GM21381 (cell line): ENCODE measurements at regions not wholly inside any gene's neighbourhood (a gene's known extent, or its start where the extent isn't known, plus 50 kb on each side); places are given as distances from the start of the nearest gene placed in this dataset.
"Not testable (repeated sequence)": the region's sequence is repeated elsewhere in the genome, so short reads cannot be mapped to it uniquely, and the experiment has no call there.

Experiments used
- ATAC-seq: cut with Tn5 transposase; IDR thresholded peaks from one replicate; pipeline ENCODE4 v1.9.1; 2021; ENCODE audit warnings: mild to moderate bottlenecking, moderate library complexity; ENCODE audit not compliant: unreplicated experiment

GRCh38 chr1:219038398-219038797, 135.3 kb upstream of the LYPLAL1 start:
- ATAC-seq = no peak

- no peak for ATAC-seq
Observed at GRCh38 chr1:219039017-219039681, 134.5 kb upstream of the LYPLAL1 start.

- no peak for ATAC-seq
Observed at GRCh38 chr1:219039682-219040154, 134.0 kb upstream of the LYPLAL1 start.

GRCh38 chr1:219040291-219040690, 133.4 kb upstream of the LYPLAL1 start:
- no peak for ATAC-seq

- no peak for ATAC-seq
Observed at GRCh38 chr1:219041141-219041540, 132.5 kb upstream of the LYPLAL1 start.

DNA sequence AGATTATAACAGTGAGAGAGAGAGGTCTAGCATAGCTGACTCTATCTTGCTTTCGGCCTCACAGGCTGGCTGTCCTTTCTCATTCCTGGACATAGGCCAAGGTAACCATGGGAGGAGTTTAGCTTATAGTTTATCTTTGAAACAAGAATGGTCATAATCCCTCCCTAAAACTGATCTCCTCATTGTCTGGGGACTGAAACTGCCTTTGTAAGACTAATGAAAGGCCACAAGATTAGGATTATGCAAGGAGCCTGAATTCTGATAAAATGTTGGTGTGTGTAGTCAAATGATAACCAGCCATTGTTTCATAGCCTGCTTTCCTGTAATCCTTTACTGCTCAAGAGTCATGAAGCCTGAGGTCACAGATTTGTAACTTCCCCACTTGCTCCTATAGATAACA, 131.9 kb upstream of the LYPLAL1 start:
- ATAC-seq = no peak

- ATAC-seq = no peak
Observed at GRCh38 chr1:219042769-219043168, 130.9 kb upstream of the LYPLAL1 start.

GRCh38 chr1:219045246-219045645, 128.4 kb upstream of the LYPLAL1 start:
- no peak for ATAC-seq

DNA sequence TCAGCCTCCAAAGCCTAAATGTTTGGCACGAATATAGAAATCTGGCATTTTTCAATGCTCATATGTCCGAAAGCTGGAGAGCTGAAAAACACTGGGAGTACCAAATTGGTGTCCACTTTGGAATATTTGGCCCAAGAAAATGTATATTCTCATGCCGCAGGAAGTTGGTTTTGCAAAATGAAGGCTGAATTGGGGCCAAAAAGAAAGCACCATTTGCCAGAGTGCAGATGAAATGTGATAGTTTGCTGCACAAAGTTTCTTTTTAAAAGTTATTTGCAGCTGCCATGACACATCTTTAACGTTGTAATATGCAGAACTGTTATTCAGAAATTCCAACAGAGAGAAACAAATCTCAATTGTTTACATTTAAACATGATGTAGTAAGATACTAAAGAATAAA, 124.2 kb upstream of the LYPLAL1 start:
- ATAC-seq = no peak

GRCh38 chr1:219050086-219050821, 123.4 kb upstream of the LYPLAL1 start:
- no peak for ATAC-seq

DNA sequence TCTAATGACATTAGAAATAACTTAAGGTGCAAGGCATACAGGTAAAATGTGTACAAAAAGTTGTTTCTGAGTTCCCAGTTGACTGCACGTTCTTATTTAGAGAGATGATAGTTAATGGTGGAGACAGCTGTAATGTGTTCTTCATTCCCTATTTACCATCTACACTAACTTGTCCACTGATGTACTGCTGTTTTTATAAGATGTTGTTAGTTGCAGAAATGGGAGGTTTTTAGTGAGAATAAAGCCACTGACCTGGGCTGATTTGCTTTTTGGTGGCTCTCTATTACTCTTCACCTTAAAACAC, 122.9 kb upstream of the LYPLAL1 start:
- no peak for ATAC-seq

DNA sequence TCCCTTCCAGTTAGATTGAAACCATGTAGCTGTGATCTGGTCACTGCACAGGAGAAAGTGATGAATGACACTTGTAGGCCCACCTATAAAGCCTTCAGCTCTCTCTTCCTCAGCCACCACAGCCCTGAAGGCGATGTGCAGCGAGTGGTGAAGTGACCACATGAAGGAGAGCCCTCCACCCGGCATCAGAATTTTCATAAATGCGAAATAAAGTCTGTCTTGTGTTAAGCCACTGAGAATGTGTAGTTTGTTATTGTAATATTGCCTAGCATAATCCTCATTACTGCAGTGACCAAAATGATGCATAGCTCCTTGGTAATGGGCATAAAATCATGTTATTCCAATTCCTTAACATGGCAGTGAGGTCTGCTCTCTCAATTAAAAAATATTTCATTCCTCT, 122.1 kb upstream of the LYPLAL1 start:
- ATAC-seq = no peak

- no peak for ATAC-seq
Observed at GRCh38 chr1:219058891-219059820, 114.5 kb upstream of the LYPLAL1 start.

DNA sequence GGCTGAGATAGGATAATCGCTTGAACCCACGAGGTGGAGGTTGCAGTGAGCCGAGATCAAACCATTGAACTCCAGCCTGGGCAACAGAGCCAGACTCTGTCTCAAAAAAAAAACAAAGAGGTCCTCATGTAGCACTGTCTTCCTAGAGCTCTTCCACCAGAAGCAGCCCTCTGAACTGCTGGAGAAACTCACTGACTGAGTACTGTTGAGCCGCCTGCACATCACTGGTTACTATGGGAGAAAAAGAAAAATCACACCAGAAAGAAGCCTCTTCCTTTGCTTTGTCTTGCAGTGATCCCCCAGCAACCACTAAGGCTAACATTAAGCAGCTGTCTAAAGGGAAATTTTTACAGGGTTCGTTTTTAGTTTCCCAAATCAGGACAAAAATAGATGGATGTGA, 112.9 kb upstream of the LYPLAL1 start:
- ATAC-seq = no peak

DNA sequence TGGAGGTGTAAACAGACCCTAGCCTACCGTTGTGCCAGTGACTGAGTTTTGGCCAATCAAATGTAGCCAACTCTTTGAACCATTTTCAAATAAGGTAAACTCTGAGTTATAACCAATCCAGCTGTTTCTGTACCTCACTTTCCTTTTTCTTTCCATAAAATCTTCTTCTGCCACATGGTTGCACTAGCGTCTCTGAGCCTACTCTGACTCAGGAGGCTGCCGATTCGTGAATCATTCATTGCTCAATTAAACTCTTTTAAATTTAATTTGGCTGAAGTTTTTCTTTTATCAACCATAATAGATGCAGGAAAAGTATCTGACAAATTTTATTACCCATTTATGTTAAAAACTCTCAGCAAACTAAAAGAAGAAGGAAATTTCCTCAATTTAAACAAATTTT, 111.5 kb upstream of the LYPLAL1 start:
- ATAC-seq = no peak

DNA sequence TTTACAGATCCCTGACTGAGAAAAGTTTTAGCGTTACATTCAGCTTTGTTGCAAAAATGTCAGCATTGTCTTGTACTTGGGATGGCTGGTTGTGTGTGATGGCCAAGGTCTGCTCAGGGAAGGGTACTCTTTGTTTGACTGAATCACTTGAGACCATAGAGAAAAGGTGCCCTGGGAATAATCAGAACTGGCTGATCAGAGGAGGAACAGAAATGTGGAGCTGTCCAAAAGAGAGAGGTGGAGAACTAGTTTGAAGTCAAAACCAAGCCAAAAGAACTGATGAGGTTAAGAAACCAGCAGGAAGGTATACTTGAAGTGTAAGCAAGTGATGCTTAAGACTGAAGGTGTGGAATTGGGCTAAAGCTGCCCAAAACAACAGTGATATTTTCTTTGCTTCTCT, 107.6 kb upstream of the LYPLAL1 start:
- ATAC-seq = no peak

DNA sequence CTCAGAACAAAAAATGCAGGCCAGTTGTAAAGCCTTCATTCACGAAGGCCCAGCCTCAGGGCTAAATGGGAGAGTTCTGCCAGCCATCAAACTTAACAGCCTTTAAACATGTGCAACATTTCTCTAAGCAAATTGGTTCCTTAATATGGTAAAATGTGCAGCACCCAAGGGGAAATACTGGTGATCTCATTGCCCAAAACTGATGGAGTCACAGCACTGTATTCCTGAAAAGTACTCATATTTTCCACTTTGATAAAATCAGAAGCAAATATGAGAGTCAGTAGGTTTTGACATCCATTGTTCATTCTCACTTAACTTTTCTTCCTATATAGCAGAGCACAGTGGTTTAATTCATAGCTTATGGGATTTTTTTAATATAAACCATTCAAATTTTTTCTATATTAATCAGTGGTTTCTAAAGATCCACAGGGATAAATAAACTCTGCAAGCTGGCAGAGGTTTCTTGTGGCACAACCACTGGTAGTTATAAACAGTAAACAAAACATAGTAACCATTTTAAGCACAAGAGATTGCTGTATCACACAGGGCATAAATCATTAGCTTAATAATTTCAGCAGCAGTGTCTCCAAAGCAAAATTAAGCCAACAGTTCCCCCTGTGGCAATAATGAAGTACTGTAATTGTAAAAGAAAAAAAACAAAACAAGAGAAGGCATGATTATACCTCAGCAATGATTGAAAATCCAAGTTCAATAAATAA, 106.9 kb upstream of the LYPLAL1 start:
- no peak for ATAC-seq

DNA sequence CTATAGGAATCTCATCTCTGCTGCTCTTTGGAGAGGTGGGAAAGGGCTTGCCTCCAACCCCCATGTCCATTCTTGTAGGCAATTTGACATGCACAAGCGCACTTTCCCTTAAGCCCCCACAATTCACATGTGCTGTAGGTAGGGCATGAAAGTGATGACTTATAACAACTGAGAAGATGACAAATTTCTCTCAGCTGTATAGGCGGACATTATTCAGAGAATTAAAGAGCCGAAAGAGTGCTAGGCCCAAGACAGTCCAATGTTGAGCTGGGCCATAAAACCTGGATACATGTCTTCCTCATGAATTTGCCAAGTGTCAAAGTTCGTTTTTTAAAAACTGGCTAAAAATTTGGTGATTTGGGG, 106.3 kb upstream of the LYPLAL1 start:
- ATAC-seq = no peak

DNA sequence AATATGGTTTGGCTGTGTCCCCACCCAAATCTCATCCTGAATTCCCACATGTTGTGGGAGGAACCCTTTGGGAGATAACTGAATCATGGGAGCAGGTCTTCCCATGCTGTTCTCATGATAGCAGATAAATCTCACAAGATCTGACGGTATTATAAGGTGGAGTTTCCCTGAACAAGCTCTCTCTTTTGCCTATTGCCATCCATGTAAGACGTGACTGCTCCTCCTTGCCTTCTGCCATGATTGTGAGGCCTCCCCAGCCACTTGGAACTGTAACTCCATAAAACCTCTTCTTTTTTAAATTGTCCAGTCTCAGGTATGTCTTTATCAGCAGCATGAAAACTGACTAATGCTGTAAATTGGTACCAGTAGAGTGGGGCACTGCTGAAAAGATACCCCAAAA, 103.3 kb upstream of the LYPLAL1 start:
- ATAC-seq = not testable (repeated sequence)

DNA sequence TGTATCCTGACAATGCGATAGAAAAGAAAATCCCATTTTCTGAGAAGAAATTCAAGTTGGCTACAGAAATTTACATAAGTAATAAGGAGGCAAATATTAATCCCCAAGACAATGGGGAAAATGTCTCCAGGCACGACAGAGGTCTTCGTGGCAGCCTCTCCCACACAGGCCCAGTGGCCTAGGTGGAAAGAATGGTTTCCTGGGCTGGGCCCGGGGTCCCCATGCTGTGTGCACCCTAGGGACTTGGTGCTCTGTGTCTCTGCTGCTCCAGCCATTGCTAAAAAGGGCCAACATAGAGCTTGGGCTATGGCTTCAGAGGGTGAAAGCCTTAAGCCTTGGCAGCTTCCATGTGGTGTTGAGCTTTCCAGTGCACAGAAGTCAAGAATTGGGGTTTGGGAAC, 102.5 kb upstream of the LYPLAL1 start:
- no peak for ATAC-seq

GRCh38 chr1:219072329-219072728, 101.3 kb upstream of the LYPLAL1 start:
- ATAC-seq = no peak
